ENCODE measurements at regions not wholly inside any gene's neighbourhood (a gene's known extent, or its start where the extent isn't known, plus 50 kb on each side); places are given as distances from the start of the nearest gene placed in this dataset.

DNA sequence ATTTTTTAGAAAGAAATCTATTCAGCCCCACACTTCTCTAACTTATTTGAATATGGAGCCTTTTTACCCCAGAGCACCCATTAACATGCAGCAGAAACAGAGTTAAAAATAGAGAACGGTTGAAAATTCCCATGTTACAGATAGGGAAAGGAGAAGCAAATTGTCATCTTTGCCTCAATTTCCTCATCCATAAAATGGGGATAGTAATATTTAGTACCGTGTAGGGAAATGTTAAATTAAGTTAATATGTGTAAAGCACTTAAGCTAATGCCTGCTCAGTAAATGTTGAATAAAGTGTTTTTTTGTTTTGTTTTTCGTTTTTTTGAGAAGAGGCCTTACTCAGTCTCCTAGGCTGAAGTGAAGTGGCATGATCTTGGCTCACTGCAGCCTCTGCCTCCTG lies 50.3 kb downstream of the NAV1 start:
- TF ChIP-seq POLR2A (IDR thresholded peaks at IDR 0.05; ENCODE audit: extremely low read depth, insufficient read length): no peak
- TF ChIP-seq, protein P1, sequence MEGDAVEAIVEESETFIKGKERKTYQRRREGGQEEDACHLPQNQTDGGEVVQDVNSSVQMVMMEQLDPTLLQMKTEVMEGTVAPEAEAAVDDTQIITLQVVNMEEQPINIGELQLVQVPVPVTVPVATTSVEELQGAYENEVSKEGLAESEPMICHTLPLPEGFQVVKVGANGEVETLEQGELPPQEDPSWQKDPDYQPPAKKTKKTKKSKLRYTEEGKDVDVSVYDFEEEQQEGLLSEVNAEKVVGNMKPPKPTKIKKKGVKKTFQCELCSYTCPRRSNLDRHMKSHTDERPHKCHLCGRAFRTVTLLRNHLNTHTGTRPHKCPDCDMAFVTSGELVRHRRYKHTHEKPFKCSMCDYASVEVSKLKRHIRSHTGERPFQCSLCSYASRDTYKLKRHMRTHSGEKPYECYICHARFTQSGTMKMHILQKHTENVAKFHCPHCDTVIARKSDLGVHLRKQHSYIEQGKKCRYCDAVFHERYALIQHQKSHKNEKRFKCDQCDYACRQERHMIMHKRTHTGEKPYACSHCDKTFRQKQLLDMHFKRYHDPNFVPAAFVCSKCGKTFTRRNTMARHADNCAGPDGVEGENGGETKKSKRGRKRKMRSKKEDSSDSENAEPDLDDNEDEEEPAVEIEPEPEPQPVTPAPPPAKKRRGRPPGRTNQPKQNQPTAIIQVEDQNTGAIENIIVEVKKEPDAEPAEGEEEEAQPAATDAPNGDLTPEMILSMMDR (IDR thresholded peaks at IDR 0.05; ENCODE audit: low read depth, low read length): no peak
- TF ChIP-seq, protein P2, sequence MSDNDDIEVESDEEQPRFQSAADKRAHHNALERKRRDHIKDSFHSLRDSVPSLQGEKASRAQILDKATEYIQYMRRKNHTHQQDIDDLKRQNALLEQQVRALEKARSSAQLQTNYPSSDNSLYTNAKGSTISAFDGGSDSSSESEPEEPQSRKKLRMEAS (IDR thresholded peaks at IDR 0.05; ENCODE audit: low read depth, low read length): no peak
- no peak for TF ChIP-seq MYC (IDR thresholded peaks at IDR 0.05; ENCODE audit: low read depth, low read length)

Measured in NB4 (cell line).